DMS153 treated with DMSO at 0.1 percent for 48 hours (cell line): ENCODE measurements at regions not wholly inside any gene's neighbourhood (a gene's known extent, or its start where the extent isn't known, plus 50 kb on each side); places are given as distances from the start of the nearest gene placed in this dataset.
"Not testable (repeated sequence)": the region's sequence is repeated elsewhere in the genome, so short reads cannot be mapped to it uniquely, and the experiment has no call there.

Experiments used
- DNase-seq: peaks from one replicate; lab custom pipeline; 2025; ENCODE audit not compliant: unreplicated experiment; lab: John Stamatoyannopoulos, UW

- not testable (repeated sequence) for DNase-seq
Measured at GRCh38 chr9:93879662-93880407, 75.3 kb downstream of the BARX1 start.

GRCh38 chr9:93875330-93875729 is 79.8 kb downstream of the BARX1 start:
- no peak for DNase-seq

GRCh38 chr9:93874242-93874641 is 80.9 kb downstream of the BARX1 start:
- no peak for DNase-seq

GRCh38 chr9:93871286-93871685 is 83.9 kb downstream of the BARX1 start:
- DNase-seq = no peak

- no peak for DNase-seq
Measured at GRCh38 chr9:93869863-93870262, 85.3 kb downstream of the BARX1 start.

- no peak for DNase-seq
Measured at GRCh38 chr9:93869088-93869487, 86.1 kb downstream of the BARX1 start.

GRCh38 chr9:93865716-93866115 is 89.4 kb downstream of the BARX1 start:
- DNase-seq = no peak

GRCh38 chr9:93865245-93865644 is 89.9 kb downstream of the BARX1 start:
- no peak for DNase-seq

GRCh38 chr9:93864840-93865239 is 90.3 kb downstream of the BARX1 start:
- DNase-seq = no peak

- no peak for DNase-seq
Measured at GRCh38 chr9:93864032-93864431, 91.1 kb downstream of the BARX1 start.

GRCh38 chr9:93862877-93863545 is 92.1 kb downstream of the BARX1 start:
- DNase-seq = no peak

GRCh38 chr9:93861736-93862358 is 93.3 kb downstream of the BARX1 start:
- DNase-seq = no peak

- no peak for DNase-seq
Measured at GRCh38 chr9:93860694-93861658, 94.2 kb downstream of the BARX1 start.

- no peak for DNase-seq
Measured at GRCh38 chr9:93859431-93860215, 95.5 kb downstream of the BARX1 start.

GRCh38 chr9:93857528-93857927 is 97.6 kb downstream of the BARX1 start:
- DNase-seq = no peak

- DNase-seq = no peak
Measured at GRCh38 chr9:93852728-93853127, 102.4 kb downstream of the BARX1 start.

- DNase-seq = no peak
Measured at GRCh38 chr9:93846349-93846748, 108.8 kb downstream of the BARX1 start.

GRCh38 chr9:93843396-93843795 is 111.8 kb downstream of the BARX1 start:
- no peak for DNase-seq

GRCh38 chr9:93830606-93831005 is 124.5 kb downstream of the BARX1 start:
- DNase-seq = no peak

- no peak for DNase-seq
Measured at GRCh38 chr9:93830012-93830596, 125.1 kb downstream of the BARX1 start.
